Endothelial cell of umbilical vein (primary cell): ENCODE measurements at regions not wholly inside any gene's neighbourhood (a gene's known extent, or its start where the extent isn't known, plus 50 kb on each side); places are given as distances from the start of the nearest gene placed in this dataset.

ENCODE experiments used
- BruUV-seq: library from RNA; stranded (reverse); fragments of 400-500 nt; replicated peaks from 2 replicates; lab custom pipeline; 2021; lab: Mats Ljungman, UMichigan
- CTCF ChIA-PET: fragments of 300-600, 350-600 bp; sonication (Branson Sonifier 250); formaldehyde crosslinking; loops from one replicate; lab custom pipeline; 2021; ENCODE audit warnings: antibody characterized with exemption, inconsistent platforms; lab: Charles Lee
- POLR2A ChIA-PET: fragments of 300-600, 350-600 bp; sonication (Branson Sonifier 250); formaldehyde crosslinking; loops from one replicate; lab custom pipeline; 2021; ENCODE audit warnings: antibody characterized with exemption, inconsistent platforms; lab: Charles Lee
- DNase-seq: peaks from one replicate; pipeline ENCODE4 v3.0.0-alpha.2; 2011; ENCODE audit warnings: low read depth, low spot score
- FAIRE-seq: peaks from 2 replicates; lab custom pipeline; 2011; peaks lifted over from hg19 to GRCh38; lab: Jason Lieb, UNC
- H2AFZ ChIP-seq: 2 replicates; pipeline ENCODE4 v1.6.0; 2012; ENCODE audit warnings: low read depth, low read length, control low read depth, inconsistent platforms
- H3K27ac ChIP-seq: 2 replicates; pipeline ENCODE4 v1.5.1; 2011; ENCODE audit warnings: low read depth, mild to moderate bottlenecking, control low read depth, low read length, moderate library complexity; ENCODE audit not compliant: insufficient read depth
- H3K27me3 ChIP-seq, 2 experiments: 2 replicates each; pipeline versions ENCODE4 v1.6.0 to v1.6.1; 2011; ENCODE audit warnings: low read length in 2 of 2, mixed read lengths in 1 of 2; ENCODE audit not compliant: control insufficient read depth in 2 of 2, insufficient read depth in 2 of 2
- H3K36me3 ChIP-seq, 2 experiments: 2 replicates in 1 of 2; 3 replicates in 1 of 2; pipeline ENCODE4 v1.5.1; 2011; ENCODE audit warnings: low read length in 2 of 2, mild to moderate bottlenecking in 1 of 2, moderate library complexity in 1 of 2; ENCODE audit not compliant: control insufficient read depth in 2 of 2, insufficient read depth in 2 of 2; ENCODE audit errors: extremely low read depth in 1 of 2
- H3K4me1 ChIP-seq: 3 replicates; pipeline ENCODE4 v1.5.1; 2011; ENCODE audit warnings: mild to moderate bottlenecking, low read length; ENCODE audit not compliant: control insufficient read depth, insufficient read depth; ENCODE audit errors: extremely low read depth
- H3K4me2 ChIP-seq: 2 replicates; pipeline ENCODE4 v1.6.1; 2011; ENCODE audit warnings: low read length, control low read depth, mixed read lengths; ENCODE audit not compliant: insufficient read depth
- H3K4me3 ChIP-seq, 3 experiments: fragments of 200-600 bp in 1 of 3; sonication (generic), shearing (Covaris generic) in 1 of 3; replicated peaks in 1 of 3; 2 replicates each; pipeline ENCODE4 v1.5.1; 2011 to 2016; ENCODE audit warnings: control low read depth in 3 of 3, low read length in 3 of 3, mild to moderate bottlenecking in 2 of 3, inconsistent platforms in 1 of 3, low read depth in 1 of 3, moderate library complexity in 1 of 3; ENCODE audit not compliant: insufficient read depth in 1 of 3
- H3K79me2 ChIP-seq: 2 replicates; pipeline ENCODE4 v1.6.0; 2012; ENCODE audit warnings: low read length, inconsistent platforms; ENCODE audit not compliant: control insufficient read depth, insufficient read depth
- H3K9ac ChIP-seq: replicated peaks from 2 replicates; pipeline ENCODE3; 2011; ENCODE audit warnings: low read length, control low read depth; ENCODE audit not compliant: insufficient read depth; ENCODE audit errors: extremely low read depth
- H3K9me1 ChIP-seq: replicated peaks from 3 replicates; pipeline ENCODE4 v1.6.0; 2011; ENCODE audit warnings: mild to moderate bottlenecking, low read length; ENCODE audit not compliant: control insufficient read depth, insufficient read depth; ENCODE audit errors: extremely low read depth
- H3K9me3 ChIP-seq: replicated peaks from 2 replicates; pipeline ENCODE4 v1.5.1; 2012; ENCODE audit warnings: low read length, inconsistent platforms; ENCODE audit not compliant: control insufficient read depth, insufficient read depth
- H4K20me1 ChIP-seq: replicated peaks from 2 replicates; pipeline ENCODE3; 2011; ENCODE audit warnings: mild to moderate bottlenecking, low read length; ENCODE audit not compliant: control insufficient read depth, insufficient read depth; ENCODE audit errors: extremely low read depth
- EZH2 ChIP-seq: IDR thresholded peaks from 2 replicates; pipeline ENCODE4 v1.6.1; 2012; ENCODE audit warnings: borderline replicate concordance, low read depth, mild to moderate bottlenecking, moderate library complexity, low read length, inconsistent platforms; ENCODE audit not compliant: severe bottlenecking
- FOS ChIP-seq: IDR thresholded peaks from 2 replicates; pipeline ENCODE4 v1.6.1; 2011; ENCODE audit warnings: mild to moderate bottlenecking, low read length, moderate library complexity, borderline replicate concordance; ENCODE audit not compliant: insufficient read depth
- GATA2 ChIP-seq: IDR thresholded peaks from 2 replicates; pipeline ENCODE4 v1.7.0; 2011; ENCODE audit warnings: low read depth, mild to moderate bottlenecking, moderate library complexity, mixed read lengths, low read length; ENCODE audit not compliant: insufficient read length, insufficient read depth
- JUN ChIP-seq: IDR thresholded peaks from 2 replicates; pipeline ENCODE4 v1.6.1; 2011; ENCODE audit warnings: borderline replicate concordance, low read depth; ENCODE audit not compliant: insufficient read length, insufficient read depth
- MYC ChIP-seq: IDR thresholded peaks from one replicate; pipeline ENCODE4 v1.6.1; 2011; ENCODE audit warnings: mild to moderate bottlenecking, low read depth, low read length
- dilution Hi-C: fragments of 300-500 bp; cut with MboI; formaldehyde crosslinking; loops from one replicate; pipeline ENCODE4 v1.15.0; 2019; ENCODE audit warnings: low sequenced_read_pairs; ENCODE audit not compliant: extremely low pct_ligation_motif_present
- intact Hi-C: fragments of 100-400 bp; cut with micrococcal nuclease; formaldehyde crosslinking; loops from one replicate; pipeline ENCODE4 v1.10.0; 2022
- TF ChIP-seq, protein P1 (sequence below), 2 donors: IDR thresholded peaks; 1 replicate in 1 of 2; 2 replicates in 1 of 2; pipeline ENCODE4 v1.5.1; 2011; ENCODE audit warnings: low read length in 2 of 2, mild to moderate bottlenecking in 2 of 2, moderate library complexity in 2 of 2, control low read depth in 1 of 2, inconsistent platforms in 1 of 2, low read depth in 1 of 2; ENCODE audit not compliant: insufficient read depth in 1 of 2; ENCODE audit errors: extremely low read depth in 1 of 2
- TF ChIP-seq, protein P2 (sequence below): IDR thresholded peaks from 2 replicates; pipeline ENCODE4 v1.6.1; 2011; ENCODE audit not compliant: insufficient read depth, insufficient read length

GRCh38 chr21:32962268-32962667 lies 63.5 kb upstream of the OLIG2 start:
- no TSS peak for BruUV-seq
- POLR2A ChIA-PET = no interaction called here
- FAIRE-seq (no peak), DNase-seq (no peak)
- TF ChIP-seq, protein P1, sequence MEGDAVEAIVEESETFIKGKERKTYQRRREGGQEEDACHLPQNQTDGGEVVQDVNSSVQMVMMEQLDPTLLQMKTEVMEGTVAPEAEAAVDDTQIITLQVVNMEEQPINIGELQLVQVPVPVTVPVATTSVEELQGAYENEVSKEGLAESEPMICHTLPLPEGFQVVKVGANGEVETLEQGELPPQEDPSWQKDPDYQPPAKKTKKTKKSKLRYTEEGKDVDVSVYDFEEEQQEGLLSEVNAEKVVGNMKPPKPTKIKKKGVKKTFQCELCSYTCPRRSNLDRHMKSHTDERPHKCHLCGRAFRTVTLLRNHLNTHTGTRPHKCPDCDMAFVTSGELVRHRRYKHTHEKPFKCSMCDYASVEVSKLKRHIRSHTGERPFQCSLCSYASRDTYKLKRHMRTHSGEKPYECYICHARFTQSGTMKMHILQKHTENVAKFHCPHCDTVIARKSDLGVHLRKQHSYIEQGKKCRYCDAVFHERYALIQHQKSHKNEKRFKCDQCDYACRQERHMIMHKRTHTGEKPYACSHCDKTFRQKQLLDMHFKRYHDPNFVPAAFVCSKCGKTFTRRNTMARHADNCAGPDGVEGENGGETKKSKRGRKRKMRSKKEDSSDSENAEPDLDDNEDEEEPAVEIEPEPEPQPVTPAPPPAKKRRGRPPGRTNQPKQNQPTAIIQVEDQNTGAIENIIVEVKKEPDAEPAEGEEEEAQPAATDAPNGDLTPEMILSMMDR (IDR thresholded peaks at IDR 0.05; ENCODE audit: extremely low read depth in 1 of 2, insufficient read depth in 1 of 2, low read depth in 1 of 2, low read length in 2 of 2) = no peak
- TF ChIP-seq EZH2 = no peak
- no peak for TF ChIP-seq JUN
- TF ChIP-seq GATA2 = no peak
- TF ChIP-seq MYC = no peak
- no peak for TF ChIP-seq FOS
- TF ChIP-seq, protein P2, sequence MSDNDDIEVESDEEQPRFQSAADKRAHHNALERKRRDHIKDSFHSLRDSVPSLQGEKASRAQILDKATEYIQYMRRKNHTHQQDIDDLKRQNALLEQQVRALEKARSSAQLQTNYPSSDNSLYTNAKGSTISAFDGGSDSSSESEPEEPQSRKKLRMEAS = no peak
- H3K27ac ChIP-seq = no peak overlapping the region
- intact Hi-C loops (no loop called here), dilution Hi-C loops (no loop called here)
- no peaks in the 10 kb centered on the region for H3K4me1 ChIP-seq
- no peak overlapping the region for H3K4me2 ChIP-seq
- H3K79me2 ChIP-seq = no peaks in the 10 kb centered on the region
- peaks cover 17 to 22% of the 10 kb centered on the region in 2 experiments for H3K27me3 ChIP-seq
- no peaks in the 10 kb centered on the region for H4K20me1 ChIP-seq
- no peaks in the 10 kb centered on the region for H3K9me3 ChIP-seq
- H2AFZ ChIP-seq = no peak overlapping the region
- no peaks in the 10 kb centered on the region for H3K36me3 ChIP-seq
- H3K4me3 ChIP-seq = no peak overlapping the region
- CTCF ChIA-PET = interaction anchor here (1.9 kb wide), 1 partner anchor 22 kb away, joined by 10 read pairs; no protein-coding TSS in a partner anchor
- no peaks in the 10 kb centered on the region for H3K9me1 ChIP-seq
- no peak overlapping the region for H3K9ac ChIP-seq
